Karpas-422 (cell line): ENCODE measurements at regions not wholly inside any gene's neighbourhood (a gene's known extent, or its start where the extent isn't known, plus 50 kb on each side); places are given as distances from the start of the nearest gene placed in this dataset.

Experiments used
- DNase-seq: peaks from one replicate; pipeline ENCODE4 v3.0.0-alpha.2; 2015
- H2AFZ ChIP-seq: fragments of 200-600 bp; sonication (generic); 2 replicates; pipeline ENCODE4 v1.6.1; 2014; ENCODE audit warnings: antibody characterized with exemption, low read length, mixed read lengths
- H3K27ac ChIP-seq: fragments of 200-600 bp; sonication (generic); 2 replicates; pipeline ENCODE4 v1.5.1; 2014; ENCODE audit warnings: mild to moderate bottlenecking, low read length, moderate library complexity
- H3K27me3 ChIP-seq: fragments of 200-600 bp; sonication (generic); 2 replicates; pipeline ENCODE4 v1.6.1; 2014; ENCODE audit warnings: low read length, mixed read lengths
- H3K36me3 ChIP-seq: fragments of 200-600 bp; sonication (generic); 2 replicates; pipeline ENCODE4 v1.6.1; 2014; ENCODE audit warnings: low read length, mixed read lengths; ENCODE audit not compliant: insufficient read depth
- H3K4me1 ChIP-seq: fragments of 200-600 bp; sonication (generic); 2 replicates; pipeline ENCODE4 v1.6.1; 2014; ENCODE audit warnings: mild to moderate bottlenecking, low read length, mixed read lengths
- H3K4me2 ChIP-seq: fragments of 200-600 bp; sonication (generic); 2 replicates; pipeline ENCODE4 v1.6.1; 2014; ENCODE audit warnings: low read length, low read depth, mild to moderate bottlenecking; ENCODE audit not compliant: poor library complexity, severe bottlenecking
- H3K4me3 ChIP-seq: fragments of 200-600 bp; sonication (generic); 2 replicates; pipeline ENCODE4 v1.5.1; 2014; ENCODE audit warnings: mild to moderate bottlenecking, antibody characterized with exemption, low read length, mixed read lengths
- H3K79me2 ChIP-seq: fragments of 200-600 bp; sonication (generic); 2 replicates; pipeline ENCODE4 v1.6.1; 2014; ENCODE audit warnings: mild to moderate bottlenecking, low read length, mixed read lengths
- H3K9ac ChIP-seq: fragments of 200-600 bp; sonication (generic); 2 replicates; pipeline ENCODE4 v1.6.0; 2014; ENCODE audit warnings: low read length
- H3K9me2 ChIP-seq: fragments of 200-600 bp; sonication (generic), shearing (Covaris generic); replicated peaks from 2 replicates; pipeline ENCODE4 v1.6.0; 2014; ENCODE audit warnings: mild to moderate bottlenecking, low read length, moderate library complexity; ENCODE audit not compliant: insufficient read depth
- H3K9me3 ChIP-seq: fragments of 300-700, 200-600 bp; sonication (generic); 2 replicates; pipeline ENCODE4 v1.6.1; 2014; ENCODE audit warnings: low read length, mixed read lengths
- H4K20me1 ChIP-seq: fragments of 200-600 bp; sonication (generic); 2 replicates; pipeline ENCODE4 v1.6.1; 2014; ENCODE audit warnings: mild to moderate bottlenecking, antibody characterized with exemption, low read length, low read depth; ENCODE audit not compliant: insufficient read depth

GRCh38 chr15:47856071-47856470 lies 138.8 kb downstream of the SEMA6D start:
- Histone ChIP-seq H3K4me2 (no peak overlapping the region), H3K4me1 (no peaks in the 10 kb centered on the region), H3K9me3 (no peaks in the 10 kb centered on the region), H3K9ac (no peak overlapping the region), H3K27ac (no peak overlapping the region), H3K9me2 (0 out of 2 replicates have a peak, but pooled peaks cover 2% of the 10 kb centered on the region), H3K27me3 (no peaks in the 10 kb centered on the region), H3K4me3 (no peak overlapping the region), H3K79me2 (no peaks in the 10 kb centered on the region), H4K20me1 (no peaks in the 10 kb centered on the region), H2AFZ (no peak overlapping the region), H3K36me3 (no peaks in the 10 kb centered on the region)
- DNase-seq = no peak

- Histone ChIP-seq H3K36me3 (no peaks in the 10 kb centered on the region), H3K27ac (no peak overlapping the region), H4K20me1 (no peaks in the 10 kb centered on the region), H3K9me3 (no peaks in the 10 kb centered on the region), H3K4me1 (no peaks in the 10 kb centered on the region), H2AFZ (no peak overlapping the region), H3K4me2 (no peak overlapping the region), H3K9ac (no peak overlapping the region), H3K79me2 (no peaks in the 10 kb centered on the region), H3K4me3 (no peak overlapping the region), H3K27me3 (no peaks in the 10 kb centered on the region), H3K9me2 (0 out of 2 replicates have a peak, but pooled peaks cover 2% of the 10 kb centered on the region)
- DNase-seq = no peak
Measured at GRCh38 chr15:47857014-47857775, 139.9 kb downstream of the SEMA6D start.

GRCh38 chr15:47857776-47858167 lies 140.5 kb downstream of the SEMA6D start:
- DNase-seq = no peak
- H3K27me3 ChIP-seq = no peaks in the 10 kb centered on the region
- H3K9me3 ChIP-seq = no peaks in the 10 kb centered on the region
- H3K4me3 ChIP-seq = no peak overlapping the region
- no peaks in the 10 kb centered on the region for H3K79me2 ChIP-seq
- no peak overlapping the region for H2AFZ ChIP-seq
- H4K20me1 ChIP-seq = no peaks in the 10 kb centered on the region
- H3K9ac ChIP-seq = no peak overlapping the region
- H3K4me2 ChIP-seq = no peak overlapping the region
- H3K4me1 ChIP-seq = no peaks in the 10 kb centered on the region
- no peak overlapping the region for H3K27ac ChIP-seq
- 0 out of 2 replicates have a peak, but pooled peaks cover 2% of the 10 kb centered on the region for H3K9me2 ChIP-seq
- no peaks in the 10 kb centered on the region for H3K36me3 ChIP-seq

- Histone ChIP-seq H2AFZ (no peak overlapping the region), H4K20me1 (no peaks in the 10 kb centered on the region), H3K4me3 (no peak overlapping the region), H3K9ac (no peak overlapping the region), H3K79me2 (no peaks in the 10 kb centered on the region), H3K36me3 (no peaks in the 10 kb centered on the region), H3K27ac (no peak overlapping the region), H3K27me3 (no peaks in the 10 kb centered on the region), H3K9me2 (0 out of 2 replicates have a peak, but pooled peaks cover 2% of the 10 kb centered on the region), H3K4me2 (no peak overlapping the region), H3K4me1 (no peaks in the 10 kb centered on the region), H3K9me3 (0 out of 2 replicates have a peak, but pooled peaks cover 7% of the 10 kb centered on the region)
- no peak for DNase-seq
Measured at GRCh38 chr15:47861111-47861903, 144.0 kb downstream of the SEMA6D start.

GRCh38 chr15:47862402-47862801 lies 145.1 kb downstream of the SEMA6D start:
- Histone ChIP-seq H3K4me2 (no peak overlapping the region), H3K79me2 (no peaks in the 10 kb centered on the region), H3K4me1 (no peaks in the 10 kb centered on the region), H4K20me1 (no peaks in the 10 kb centered on the region), H3K9me2 (0 out of 2 replicates have a peak, but pooled peaks cover 2% of the 10 kb centered on the region), H3K27ac (no peak overlapping the region), H3K9ac (no peak overlapping the region), H3K4me3 (no peak overlapping the region), H3K36me3 (no peaks in the 10 kb centered on the region), H2AFZ (no peak overlapping the region), H3K9me3 (0 out of 2 replicates have a peak, but pooled peaks cover 7% of the 10 kb centered on the region), H3K27me3 (no peaks in the 10 kb centered on the region)
- no peak for DNase-seq

- H3K27ac ChIP-seq = no peak overlapping the region
- no peaks in the 10 kb centered on the region for H3K79me2 ChIP-seq
- peaks cover 15% of the 10 kb centered on the region for H3K9me3 ChIP-seq
- DNase-seq = no peak
- H3K4me3 ChIP-seq = no peak overlapping the region
- no peaks in the 10 kb centered on the region for H3K4me1 ChIP-seq
- no peak overlapping the region for H3K9ac ChIP-seq
- H4K20me1 ChIP-seq = no peaks in the 10 kb centered on the region
- H2AFZ ChIP-seq = no peak overlapping the region
- H3K36me3 ChIP-seq = no peaks in the 10 kb centered on the region
- H3K9me2 ChIP-seq = no peaks in the 10 kb centered on the region
- no peaks in the 10 kb centered on the region for H3K27me3 ChIP-seq
- no peak overlapping the region for H3K4me2 ChIP-seq
Measured at GRCh38 chr15:47866446-47866845, 149.1 kb downstream of the SEMA6D start.

GRCh38 chr15:47870300-47870955 lies 153.1 kb downstream of the SEMA6D start:
- H3K79me2 ChIP-seq = no peaks in the 10 kb centered on the region
- H4K20me1 ChIP-seq = no peaks in the 10 kb centered on the region

More at GRCh38 chr15:47870300-47870955, 153.1 kb downstream of the SEMA6D start:
- no peak for DNase-seq
- no peak overlapping the region for H2AFZ ChIP-seq
- H3K9me2 ChIP-seq = no peaks in the 10 kb centered on the region
- no peaks in the 10 kb centered on the region for H3K27me3 ChIP-seq
- peaks cover 15% of the 10 kb centered on the region for H3K9me3 ChIP-seq
- no peaks in the 10 kb centered on the region for H3K36me3 ChIP-seq
- H3K27ac ChIP-seq = no peak overlapping the region
- no peak overlapping the region for H3K4me3 ChIP-seq
- no peak overlapping the region for H3K9ac ChIP-seq
- no peak overlapping the region for H3K4me2 ChIP-seq
- H3K4me1 ChIP-seq = no peaks in the 10 kb centered on the region
